ENCODE measurements at regions not wholly inside any gene's neighbourhood (a gene's known extent, or its start where the extent isn't known, plus 50 kb on each side); places are given as distances from the start of the nearest gene placed in this dataset.
"Not testable (repeated sequence)": the region's sequence is repeated elsewhere in the genome, so short reads cannot be mapped to it uniquely, and the experiment has no call there.

DNA sequence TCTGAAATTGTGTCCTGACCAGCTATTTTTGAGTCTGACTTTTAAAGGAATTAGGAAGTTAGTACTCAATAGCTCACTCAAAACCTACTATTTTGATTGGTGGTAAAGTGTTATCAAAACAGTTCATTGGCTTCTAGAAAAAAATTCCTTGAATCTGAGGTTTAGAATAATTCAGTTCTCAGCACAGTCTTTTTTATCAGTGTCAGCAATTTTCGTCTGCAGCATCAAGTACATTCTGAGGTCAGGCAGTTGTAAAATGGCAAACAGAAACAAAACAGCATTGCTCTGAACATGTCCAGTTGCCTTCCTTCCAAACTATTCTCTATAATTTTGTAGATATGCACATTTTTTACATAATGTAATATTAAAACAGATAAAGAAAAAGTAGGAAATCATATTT, 1644.1 kb downstream of the SLITRK5 start:
- no peak for DNase-seq (ENCODE audit: low read depth in 2 of 2)

DNA sequence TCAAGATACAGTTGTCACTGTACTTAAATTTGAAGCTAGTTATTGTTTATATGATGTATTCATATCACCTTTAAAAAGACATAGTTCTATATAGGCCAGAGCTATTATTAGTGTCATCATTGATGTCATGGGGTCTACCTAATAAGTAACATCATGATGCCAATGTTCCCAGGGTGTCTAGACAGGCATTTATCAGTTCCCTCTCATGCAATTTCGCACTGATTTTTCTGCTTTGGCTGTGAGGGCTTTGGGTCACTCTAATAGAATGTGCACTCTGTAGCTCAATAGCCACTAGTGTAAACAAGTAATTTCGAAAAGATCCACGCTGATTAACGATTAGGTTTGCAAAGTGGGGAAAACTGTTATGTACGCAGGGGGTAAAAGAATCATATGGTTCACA, 1651.3 kb downstream of the SLITRK5 start:
- DNase-seq (ENCODE audit: low read depth in 2 of 2), result no peak

DNA sequence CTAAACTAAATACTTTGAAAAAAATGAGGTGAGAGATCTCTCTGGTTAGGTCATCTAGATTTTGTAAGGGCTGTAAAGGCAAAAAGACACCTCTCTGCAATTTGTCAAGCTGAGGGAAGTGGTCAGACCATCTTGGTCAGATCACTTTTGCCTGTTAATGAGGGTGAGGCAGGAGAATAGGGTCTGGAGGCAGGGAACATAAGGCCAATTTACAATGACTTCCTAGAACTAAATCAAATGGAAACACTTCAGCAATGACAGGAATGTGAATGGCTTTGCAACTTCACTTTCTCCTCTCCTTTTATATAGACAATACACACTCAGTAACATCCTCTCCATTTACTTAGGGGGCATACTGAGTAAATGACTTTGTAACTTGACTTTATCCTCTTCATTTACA, 1653.4 kb downstream of the SLITRK5 start:
- DNase-seq (ENCODE audit: low read depth in 2 of 2), result no peak

DNA sequence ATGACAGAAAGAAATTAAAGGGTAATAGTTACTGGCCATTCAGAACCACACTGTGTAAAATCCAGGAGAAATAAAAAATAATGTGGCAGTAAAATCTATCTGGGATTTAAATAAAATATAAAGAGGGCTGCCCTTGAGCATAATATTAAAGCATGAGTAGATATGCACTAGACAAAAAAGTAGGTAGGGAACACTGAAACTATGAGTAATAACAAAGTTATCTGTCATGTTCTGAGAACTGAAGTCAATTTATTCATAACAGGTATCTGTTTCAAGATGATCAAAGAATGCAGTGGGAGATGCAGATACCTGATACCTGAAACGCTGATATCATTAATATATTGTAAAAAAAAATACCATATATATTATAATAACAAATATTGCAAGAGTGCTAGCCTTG, 1672.0 kb downstream of the SLITRK5 start:
- DNase-seq (ENCODE audit: low read depth in 2 of 2), result no peak

DNA sequence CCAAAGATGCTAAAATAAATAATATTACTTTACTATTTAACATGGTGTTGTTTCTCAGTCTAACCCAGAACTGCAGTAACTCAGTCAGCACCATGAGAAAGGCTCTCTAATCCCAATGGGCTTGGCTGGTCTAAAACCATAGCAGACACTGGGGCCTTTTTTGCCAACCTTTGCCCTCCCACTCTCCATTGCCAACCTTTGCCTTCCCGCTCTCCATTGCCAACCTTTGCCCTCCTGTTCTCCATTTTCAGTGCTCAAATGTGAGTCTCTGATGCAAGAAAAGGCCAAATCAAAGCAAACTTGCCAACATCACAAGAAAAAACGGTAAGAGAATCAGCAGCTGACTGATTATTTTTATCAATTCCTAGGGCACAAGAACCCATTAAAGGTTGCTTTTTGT, 1681.2 kb downstream of the SLITRK5 start:
- no peak for DNase-seq (ENCODE audit: low read depth in 2 of 2)

DNA sequence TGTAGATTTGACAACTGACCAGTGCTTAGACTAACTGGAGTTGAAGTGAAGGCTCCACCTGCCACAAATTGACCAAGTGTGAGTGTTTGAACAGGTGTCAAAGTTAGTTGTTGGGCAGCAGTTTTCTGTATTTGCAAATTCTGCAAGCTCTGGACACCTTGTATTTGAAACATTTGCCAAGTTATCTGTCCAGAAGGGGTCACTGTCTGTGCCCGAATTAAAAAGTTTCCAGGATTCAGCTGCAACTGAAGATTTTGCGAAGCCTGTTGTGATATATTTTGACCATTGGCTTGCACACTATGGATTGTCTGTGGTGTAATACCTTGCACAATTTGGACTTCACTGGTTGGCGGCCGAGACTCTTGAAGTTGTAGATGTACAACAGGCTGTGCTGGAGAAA, 1690.7 kb downstream of the SLITRK5 start:
- DNase-seq (ENCODE audit: low read depth in 2 of 2), result no peak

DNA sequence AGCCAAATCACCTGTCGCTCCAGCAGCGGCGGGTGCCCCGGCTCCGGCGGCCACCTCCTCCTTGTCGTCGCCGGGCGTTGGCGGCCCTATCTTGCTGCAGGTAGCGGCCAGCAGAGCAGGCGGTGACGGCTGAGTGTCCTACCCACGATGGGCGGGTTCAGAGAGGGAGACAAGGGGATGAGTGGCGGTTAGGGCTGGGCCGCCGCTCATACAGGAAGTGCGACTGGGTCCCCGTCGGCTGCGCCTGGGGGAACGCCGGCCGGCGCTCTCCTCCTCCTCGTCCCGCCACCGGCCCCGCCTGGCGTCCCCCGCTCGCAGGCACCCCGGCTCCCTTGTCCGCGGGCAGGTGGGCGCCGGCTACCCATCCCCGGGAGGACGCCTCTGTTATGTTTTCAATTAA, 1692.0 kb downstream of the SLITRK5 start:
- DNase-seq (ENCODE audit: low read depth in 2 of 2), result no peak

DNA sequence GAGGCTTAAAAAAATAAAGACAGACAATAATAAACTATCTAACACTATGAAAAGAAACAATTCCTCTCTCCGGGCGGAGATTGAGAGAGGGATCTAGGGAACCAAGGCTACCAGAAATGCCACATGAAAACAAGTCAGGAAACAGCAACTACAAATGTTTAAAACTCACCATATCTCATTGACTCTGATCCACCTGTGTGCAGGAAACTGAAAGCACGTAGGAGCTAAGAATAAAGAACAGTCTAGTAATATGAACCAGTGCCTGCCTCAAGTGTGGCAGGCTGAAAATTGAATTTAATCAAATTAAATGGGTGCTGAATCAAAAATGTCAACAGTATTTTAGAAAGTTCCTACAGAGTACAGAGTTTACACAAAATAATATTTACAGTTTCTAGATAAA, 1701.0 kb downstream of the SLITRK5 start:
- no peak for DNase-seq (ENCODE audit: low read depth in 2 of 2)

DNA sequence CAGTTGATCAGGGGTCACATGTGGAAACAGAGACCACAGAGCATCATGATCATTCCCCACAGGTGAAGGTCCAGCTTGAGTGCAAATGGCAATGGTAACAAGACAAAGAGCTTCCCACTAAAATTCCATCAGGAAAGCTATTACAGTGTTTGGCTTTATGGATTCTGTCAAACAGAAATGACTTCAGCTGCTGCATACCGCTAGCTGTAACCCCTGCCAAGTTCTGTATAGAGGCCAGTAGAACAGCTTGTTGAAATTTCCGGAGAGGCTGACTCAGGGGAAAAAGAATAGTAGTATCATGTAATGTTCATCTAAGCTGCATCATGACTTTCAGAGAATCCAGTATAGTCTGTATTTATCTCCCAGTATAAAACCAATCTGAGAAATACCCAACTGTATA, 1704.7 kb downstream of the SLITRK5 start:
- no peak for DNase-seq (ENCODE audit: low read depth in 2 of 2)

DNA sequence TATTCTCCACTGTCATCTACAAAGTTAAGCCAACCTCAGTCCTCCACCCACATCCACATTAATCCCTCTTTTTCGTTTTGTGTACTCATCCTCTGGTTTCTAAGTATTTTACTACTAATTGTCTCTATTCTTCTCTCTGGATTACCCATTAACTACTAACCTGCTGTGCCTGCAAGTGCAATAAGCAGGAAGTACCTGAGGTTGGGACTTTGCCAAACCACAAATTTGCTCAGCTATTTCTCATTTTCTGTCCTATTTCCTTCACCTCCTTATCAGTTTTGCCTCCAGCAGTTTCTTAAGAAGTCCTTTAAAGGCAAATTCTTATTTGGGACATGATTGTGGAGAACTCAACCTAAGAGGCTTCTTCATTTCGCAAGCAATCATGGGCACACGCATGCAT, 1708.9 kb downstream of the SLITRK5 start:
- DNase-seq (ENCODE audit: low read depth in 2 of 2), result no peak

DNA sequence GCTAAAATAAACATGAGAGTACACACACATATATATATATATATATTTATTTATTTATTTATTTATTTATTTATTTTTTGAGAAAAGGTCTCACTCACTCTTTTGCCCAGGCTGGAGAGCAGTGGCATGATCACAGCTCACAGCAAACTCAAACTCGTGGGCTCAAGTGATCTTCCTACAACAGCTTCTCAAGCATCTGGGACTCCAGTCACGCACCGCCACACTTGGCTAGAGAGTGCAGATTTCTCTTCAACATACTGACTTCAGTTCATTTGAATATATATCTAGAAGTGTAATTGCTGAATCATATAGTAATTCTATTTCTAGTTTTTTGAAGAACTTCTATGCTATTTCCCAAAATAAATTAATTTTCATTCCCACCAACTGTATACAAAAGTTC, 1711.8 kb downstream of the SLITRK5 start:
- DNase-seq (ENCODE audit: low read depth in 2 of 2), result no peak

DNA sequence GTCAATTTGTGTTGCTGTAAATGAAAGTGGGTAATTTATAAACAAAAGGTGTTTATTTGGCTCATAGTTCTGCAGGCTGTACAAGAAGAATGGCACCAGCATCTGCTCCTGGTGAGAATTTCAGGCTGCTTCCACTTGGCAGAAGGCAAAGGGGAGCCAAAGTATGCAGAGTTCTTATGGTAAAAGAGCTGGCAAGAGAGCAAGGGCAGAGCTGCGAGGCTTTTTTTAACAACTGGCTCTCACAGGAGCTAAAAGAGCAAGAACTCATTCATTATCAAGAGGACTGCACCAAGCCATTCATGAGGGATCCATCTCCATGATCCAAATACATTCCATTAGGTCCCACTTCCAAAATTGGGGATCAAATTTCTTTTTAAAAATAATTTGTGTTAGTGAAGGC, 1712.7 kb downstream of the SLITRK5 start:
- DNase-seq (ENCODE audit: low read depth in 2 of 2), result no peak

DNA sequence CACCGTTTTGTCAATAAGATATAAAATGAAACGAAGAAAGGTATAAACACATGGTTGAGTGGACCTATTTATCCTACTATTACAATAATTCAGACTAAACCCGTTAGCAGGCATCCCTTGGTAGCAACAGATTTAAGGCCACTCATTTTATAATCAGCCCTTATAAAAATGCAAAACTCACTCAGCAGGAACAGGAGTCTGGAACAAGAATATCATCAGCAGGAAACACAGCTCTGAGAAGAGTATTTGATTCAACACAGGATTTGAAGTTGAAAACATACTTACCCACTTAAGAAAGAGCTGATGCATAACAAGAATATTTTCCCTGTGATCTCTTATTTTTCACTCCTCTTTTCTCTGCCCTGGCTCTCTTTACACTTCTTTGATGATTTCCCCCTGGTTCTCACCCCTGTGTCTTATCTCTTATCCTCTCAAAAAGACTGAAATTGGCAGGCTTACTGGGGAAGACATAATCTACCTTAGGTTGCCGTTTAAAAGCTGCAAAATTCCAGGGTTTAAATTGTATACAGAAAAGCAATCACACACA, 1722.7 kb downstream of the SLITRK5 start:
- DNase-seq (ENCODE audit: low read depth in 2 of 2), result no peak

DNA sequence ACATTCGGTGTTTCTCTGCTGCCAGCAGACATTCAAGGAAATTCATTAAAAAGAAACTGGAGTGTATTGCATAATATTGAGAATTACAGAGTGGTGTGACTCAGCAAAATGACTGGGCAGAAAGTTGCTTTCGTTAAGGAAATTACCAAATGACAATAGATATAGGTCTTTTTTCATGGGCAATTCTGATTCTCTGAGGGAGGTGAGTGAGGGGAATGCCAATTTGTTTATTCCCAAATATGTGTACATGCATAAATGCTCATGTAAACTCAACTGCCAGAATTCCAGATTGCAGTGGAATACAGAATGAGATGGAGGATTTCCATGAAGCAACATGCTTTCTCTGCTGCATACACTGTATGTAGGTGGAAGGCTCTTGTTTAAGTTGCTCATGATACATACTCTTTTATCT, 1730.1 kb downstream of the SLITRK5 start:
- no peak for DNase-seq (ENCODE audit: low read depth in 2 of 2)

DNA sequence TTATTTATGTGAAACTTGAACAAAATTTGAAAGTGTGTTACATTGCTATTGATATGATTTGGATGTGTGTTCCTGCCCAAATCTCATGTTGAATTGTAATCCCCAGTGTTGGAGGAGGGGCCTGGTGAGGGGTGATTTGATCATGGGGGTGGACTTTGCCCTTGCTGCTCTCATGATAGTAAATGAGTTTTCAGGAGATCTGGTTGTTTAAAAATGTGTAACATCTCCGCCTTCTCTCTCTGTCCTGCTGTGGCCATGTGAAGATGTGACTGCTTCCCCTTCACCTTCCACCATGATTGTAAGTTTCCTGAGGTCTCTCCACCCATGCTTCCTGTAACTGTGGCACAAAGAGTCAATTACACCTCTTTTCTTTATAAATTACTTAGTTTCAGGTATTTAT, 1731.0 kb downstream of the SLITRK5 start:
- no peak for DNase-seq (ENCODE audit: low read depth in 2 of 2)

DNA sequence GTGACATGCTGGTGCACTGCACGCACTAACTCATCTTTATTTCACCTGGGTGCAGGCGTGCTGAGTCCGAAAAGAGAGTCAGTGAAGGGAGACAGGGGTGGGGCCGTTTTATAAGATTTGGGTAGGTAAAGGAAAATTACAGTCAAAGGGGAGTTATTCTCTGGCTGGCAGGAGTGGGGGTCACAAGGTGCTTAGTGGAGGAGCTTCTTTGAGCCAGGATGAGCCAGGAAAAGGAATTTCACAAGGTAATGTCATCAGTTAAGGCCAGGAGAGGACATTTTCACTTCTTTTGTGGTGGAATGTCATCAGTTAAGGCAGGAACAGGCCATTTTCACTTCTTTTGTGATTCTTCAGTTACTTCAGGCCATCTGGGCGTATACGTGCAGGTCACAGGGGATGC, 1734.9 kb downstream of the SLITRK5 start:
- not testable (repeated sequence) for DNase-seq (ENCODE audit: low read depth in 2 of 2)

DNA sequence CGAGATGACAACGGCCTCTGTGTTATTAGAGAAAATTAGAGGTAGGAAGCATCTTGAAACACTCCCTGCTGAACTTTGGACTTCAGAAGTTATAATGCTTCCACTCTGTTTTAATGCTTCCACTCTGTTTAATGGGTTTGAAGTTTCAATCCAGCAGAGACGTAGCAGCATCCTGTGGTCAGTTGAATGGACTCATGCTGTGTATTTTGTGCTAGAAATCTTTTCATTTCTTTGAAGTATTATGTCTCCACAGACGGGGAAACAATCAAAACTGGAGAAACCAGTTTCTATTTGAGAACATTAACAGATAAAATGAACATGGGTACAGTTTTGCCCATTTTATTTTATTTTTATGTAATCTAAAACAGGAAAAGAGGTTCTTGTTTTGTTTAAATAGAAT, 1736.2 kb downstream of the SLITRK5 start:
- DNase-seq (ENCODE audit: low read depth in 2 of 2), result no peak

DNA sequence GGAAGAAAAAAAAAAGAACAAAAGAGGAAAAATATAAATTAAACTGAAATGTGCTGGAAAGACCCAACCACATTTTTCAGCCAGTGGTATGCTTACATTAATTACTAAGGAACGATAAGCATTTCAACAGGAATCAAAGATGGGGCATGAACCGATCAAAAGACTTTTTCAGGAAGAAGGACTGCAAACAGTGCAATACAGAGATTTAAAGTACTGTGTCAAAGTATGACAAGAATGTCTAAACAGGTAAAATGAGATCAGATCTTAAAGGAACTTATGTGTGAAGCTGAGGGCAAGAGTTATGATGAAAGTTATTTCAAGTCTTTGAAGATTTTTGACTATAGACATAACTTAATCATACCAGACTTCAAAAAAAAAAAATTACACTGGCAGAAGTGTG, 1761.8 kb downstream of the SLITRK5 start:
- no peak for DNase-seq (ENCODE audit: low read depth in 2 of 2)

DNA sequence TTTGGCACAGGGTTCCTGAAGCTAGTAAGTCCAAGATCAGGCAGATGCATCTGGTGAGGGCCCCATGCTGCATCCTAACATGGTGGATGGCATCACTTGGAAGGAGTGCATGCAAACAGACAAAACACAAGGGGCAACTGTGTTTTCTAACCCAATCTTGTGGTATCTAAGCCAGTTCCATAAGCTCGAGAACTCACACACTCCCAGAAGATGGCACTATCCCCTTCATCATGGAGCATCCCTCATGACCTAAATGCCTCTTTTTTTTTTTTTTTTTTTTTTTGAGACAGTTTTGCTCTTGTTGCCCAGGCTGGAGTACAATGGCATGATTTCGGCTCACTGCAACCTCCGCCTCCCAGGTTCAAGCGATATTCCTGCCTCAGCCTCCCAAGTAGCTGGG, 1763.5 kb downstream of the SLITRK5 start:
- not testable (repeated sequence) for DNase-seq (ENCODE audit: low read depth in 2 of 2)

DNA sequence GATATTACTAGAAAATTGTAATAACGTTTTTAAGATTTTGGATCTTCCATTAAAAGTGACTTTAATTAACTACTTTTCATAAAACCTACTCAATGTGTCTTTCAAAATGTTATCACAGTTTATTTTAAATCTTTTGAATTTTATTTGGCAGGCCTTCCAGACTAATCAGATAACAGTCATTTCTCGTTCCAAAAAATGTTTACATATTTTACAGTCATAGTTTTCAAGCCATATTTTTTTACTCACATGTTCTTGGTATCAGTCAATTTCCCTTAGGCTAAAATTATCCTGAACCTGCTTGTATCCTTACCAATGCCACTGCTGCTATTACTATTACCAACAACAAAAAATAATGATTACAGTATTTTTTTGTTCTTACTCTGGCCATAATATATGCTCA, 1783.5 kb downstream of the SLITRK5 start:
- no peak for DNase-seq (ENCODE audit: low read depth in 2 of 2)

DNA sequence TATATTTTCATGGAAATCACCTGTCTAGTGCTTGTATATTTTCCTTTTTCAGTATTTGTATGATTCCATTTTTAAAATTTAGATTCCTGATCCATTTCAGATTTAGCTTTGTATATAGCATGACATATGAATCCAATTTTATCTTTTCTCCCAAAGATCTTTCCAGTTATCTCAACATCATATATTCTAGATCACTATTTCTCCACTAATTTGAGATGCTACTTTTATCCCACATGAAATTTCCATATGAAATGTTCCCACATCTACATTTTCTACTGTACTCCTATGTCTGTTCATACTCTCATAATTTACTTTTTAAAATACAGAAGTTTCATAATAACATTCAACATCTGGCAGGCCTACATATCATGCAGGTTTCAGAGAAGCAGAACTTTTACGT, 1784.1 kb downstream of the SLITRK5 start:
- no peak for DNase-seq (ENCODE audit: low read depth in 2 of 2)

DNA sequence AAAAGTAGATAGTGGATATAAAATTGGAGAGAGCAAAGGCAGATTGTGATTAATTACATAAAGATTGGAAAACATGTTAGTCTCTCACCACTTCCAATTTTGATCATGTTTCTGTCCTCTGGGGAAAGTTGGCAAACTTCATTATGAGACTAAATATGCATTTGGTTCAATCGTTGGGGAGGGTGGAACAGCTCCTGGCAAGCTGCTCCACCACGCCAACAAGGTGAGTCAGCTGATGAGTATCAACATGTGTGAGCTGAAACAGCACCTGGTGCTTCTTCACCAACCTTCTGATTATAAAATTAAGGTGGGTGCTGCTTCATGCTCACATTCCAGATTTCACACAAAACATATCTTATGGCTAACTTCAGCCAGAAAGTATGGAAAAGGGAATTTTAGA, 1784.6 kb downstream of the SLITRK5 start:
- no peak for DNase-seq (ENCODE audit: low read depth in 2 of 2)

DNA sequence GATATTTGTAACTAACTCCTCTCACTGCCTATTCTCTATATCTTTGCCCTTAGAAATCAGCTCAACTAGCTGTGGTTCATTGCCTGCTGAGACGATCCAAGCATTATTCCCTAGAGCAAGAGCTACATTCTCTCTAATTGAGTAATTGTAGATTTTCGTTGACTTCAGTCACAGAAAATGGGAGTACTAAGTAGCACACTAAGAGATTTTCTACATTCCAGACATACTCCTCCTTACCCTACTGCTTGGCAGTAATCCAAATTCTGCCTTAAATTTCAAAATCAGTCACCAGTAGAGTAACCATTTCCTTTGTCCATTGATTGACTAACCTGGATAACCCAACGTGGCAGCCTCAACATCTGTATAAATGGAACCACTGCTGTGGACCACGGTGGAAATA, 1786.8 kb downstream of the SLITRK5 start:
- DNase-seq (ENCODE audit: low read depth in 2 of 2), result no peak

DNA sequence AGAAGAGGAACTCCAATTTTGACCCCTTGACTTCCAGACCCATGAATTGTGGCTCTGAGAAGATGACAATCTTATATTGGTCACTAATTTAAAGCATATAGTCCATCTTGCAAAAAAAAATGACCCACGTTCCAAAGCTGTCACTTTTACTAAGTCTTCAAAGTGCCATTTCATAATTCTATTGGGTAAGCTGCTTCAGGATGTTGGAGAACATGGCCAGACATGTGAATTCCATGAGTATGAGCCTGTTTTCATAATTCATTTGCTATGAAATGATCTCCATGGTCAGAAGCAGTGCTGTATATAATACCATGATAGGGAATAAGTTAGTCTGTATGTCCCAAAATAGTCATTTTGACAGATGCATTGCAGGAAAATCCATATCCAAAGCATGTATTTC, 1787.3 kb downstream of the SLITRK5 start:
- no peak for DNase-seq (ENCODE audit: low read depth in 2 of 2)

DNA sequence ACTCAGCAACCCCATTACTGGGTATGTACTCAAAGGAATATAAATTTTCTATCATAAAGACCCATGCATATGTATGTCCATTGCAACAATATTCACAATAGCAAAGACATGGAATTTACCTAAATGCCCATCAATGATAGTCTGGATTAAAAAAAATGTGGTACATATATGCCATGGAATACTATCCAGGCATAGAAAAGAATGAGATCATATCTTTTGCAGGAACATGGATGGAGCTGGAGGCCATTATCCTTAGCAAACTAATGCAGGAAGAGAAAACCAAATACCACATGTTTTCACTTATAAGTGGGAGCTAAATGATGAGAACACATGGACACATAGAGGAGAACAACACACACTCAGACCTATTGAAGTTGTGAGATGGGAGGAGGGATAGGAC, 1789.7 kb downstream of the SLITRK5 start:
- not testable (repeated sequence) for DNase-seq (ENCODE audit: low read depth in 2 of 2)
